Nephron (organoid): ENCODE measurements at regions not wholly inside any gene's neighbourhood (a gene's known extent, or its start where the extent isn't known, plus 50 kb on each side); places are given as distances from the start of the nearest gene placed in this dataset.
A peak's percentile ranks its signal among the peaks of the same experiment; 100 is the strongest.

ENCODE experiments used
- H3K27ac Mint-ChIP-seq, 3 experiments: 2 replicates each; pipeline ENCODE4 v1.8.0; 2020; ENCODE audit warnings: mixed read lengths in 3 of 3, mild to moderate bottlenecking in 2 of 3, moderate library complexity in 1 of 3
- H3K27me3 Mint-ChIP-seq: 2 replicates; pipeline ENCODE4 v1.8.0; 2021; ENCODE audit warnings: low read depth, mild to moderate bottlenecking, moderate library complexity, mixed read lengths
- H3K36me3 Mint-ChIP-seq: 2 replicates; pipeline ENCODE4 v1.8.0; 2020; ENCODE audit warnings: low read depth, mixed read lengths
- H3K4me1 Mint-ChIP-seq: 2 replicates; pipeline ENCODE4 v1.8.0; 2020; ENCODE audit warnings: mixed read lengths
- H3K4me3 Mint-ChIP-seq, 3 experiments: 2 replicates each; pipeline ENCODE4 v1.8.0; 2020; ENCODE audit warnings: mild to moderate bottlenecking in 3 of 3, mixed read lengths in 3 of 3, moderate library complexity in 2 of 3
- H3K9me3 Mint-ChIP-seq: 2 replicates; pipeline ENCODE4 v1.8.0; 2020; ENCODE audit warnings: mixed read lengths
- CTCF ChIP-seq, 3 experiments: fragments of 200-600 bp; sonication (generic); IDR thresholded peaks; one replicate each; pipeline ENCODE4 v1.5.0; 2021; ENCODE audit warnings: antibody characterized with exemption in 3 of 3; ENCODE audit not compliant: unreplicated experiment in 3 of 3

DNA sequence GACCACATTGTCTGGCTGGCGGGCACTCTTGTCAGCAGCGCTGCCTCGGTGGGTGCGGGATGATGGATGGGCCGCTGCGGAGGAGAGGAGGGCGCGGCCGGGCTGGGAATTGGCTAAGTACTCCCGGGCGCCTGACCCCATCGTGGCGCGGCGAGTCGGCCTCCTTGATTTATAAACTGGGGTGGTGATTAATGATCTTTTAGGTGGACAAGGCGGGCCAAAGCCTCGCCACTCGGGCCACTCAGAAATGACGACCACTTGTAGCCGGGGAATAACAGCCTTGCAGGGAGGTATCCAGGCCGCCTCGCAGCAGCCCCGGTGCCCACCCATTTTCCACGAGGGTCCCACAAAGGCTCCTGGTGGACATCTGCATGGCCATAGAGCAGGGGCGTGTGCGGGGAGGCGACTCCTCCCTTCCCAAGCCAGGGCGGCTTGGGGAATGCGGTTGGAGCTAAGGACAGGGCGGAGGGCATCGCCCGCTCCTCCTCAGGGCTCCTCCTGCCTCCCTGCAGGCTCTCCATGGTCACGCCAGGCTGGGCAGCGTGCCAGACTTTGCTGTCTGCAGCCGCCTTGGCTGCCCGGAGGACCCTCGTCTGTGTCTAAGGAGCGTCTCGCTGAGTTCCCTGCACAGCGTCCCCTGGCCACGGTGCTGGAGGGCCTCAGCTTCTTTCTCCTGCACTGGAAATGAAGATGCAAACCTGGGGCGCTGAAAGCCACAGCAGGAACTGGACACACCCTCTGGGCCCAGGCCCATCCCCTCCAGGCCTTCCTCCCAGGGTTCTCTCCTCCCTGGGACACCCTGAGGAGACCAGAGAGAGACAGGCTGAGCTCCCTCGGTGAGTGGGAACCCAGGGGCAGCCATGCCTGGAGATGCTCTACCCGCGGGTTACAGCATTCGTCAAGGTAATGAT lies 287.4 kb upstream of the IRX4 start:
- Mint-ChIP-seq H3K4me1 (peaks cover 44% of the 10 kb centered on the region), H3K4me3 (peak overlapping the region in 1 of 3 experiments; percentile 17), H3K9me3 (no peaks in the 10 kb centered on the region)

GRCh38 chr5:2169430-2169808 lies 286.7 kb upstream of the IRX4 start:
- peaks cover 90% of the 10 kb centered on the region for H3K27me3 Mint-ChIP-seq

More for the DNA sequence above, 287.4 kb upstream of the IRX4 start:
- Mint-ChIP-seq H3K27me3 (peaks cover 91% of the 10 kb centered on the region), H3K27ac (no peak overlapping the region), H3K36me3 (no peaks in the 10 kb centered on the region)
- peak in 2 of 3 experiments; percentile 21 to 23 for TF ChIP-seq CTCF (IDR thresholded peaks at IDR 0.05; ENCODE audit: unreplicated experiment in 3 of 3)

DNA sequence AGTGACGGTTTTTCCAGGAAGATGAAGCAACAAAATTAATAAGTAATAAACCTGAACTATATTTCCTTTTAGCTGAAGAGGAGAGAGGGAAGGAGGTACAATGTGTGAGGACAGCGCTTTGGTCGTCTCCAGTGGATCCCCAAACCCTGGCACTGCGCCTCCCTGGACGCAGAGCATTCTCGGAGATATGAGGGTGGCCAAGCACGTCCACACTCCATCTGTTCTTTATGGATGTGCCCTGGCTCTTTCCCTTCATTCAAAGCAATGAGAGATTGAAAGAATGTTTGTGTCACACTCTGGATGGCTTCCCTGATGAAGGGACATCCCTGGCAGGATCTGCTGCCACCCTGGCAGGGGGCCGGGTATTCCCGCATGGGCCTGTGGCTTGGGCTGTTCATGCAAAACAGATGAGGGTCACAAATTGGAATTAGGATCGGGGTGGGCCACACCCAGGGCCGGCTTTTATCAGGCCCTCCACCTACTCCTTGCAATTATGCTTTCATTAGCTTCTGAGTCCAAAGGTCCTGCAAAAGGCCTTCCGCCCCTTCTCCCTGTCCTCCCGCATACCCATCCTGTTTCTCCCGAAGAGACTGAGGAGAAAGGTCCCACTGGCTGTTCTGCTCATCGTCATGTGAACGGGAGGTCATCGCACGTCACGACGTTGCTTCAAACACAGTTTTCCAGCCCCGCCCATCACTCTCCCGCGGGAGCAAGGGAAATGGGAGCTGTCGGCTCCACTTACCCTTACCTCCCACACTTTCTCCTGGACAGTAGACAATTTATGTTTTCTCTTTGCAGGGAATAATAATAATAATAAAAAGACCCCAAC lies 286.1 kb upstream of the IRX4 start:
- Mint-ChIP-seq H3K36me3 (no peaks in the 10 kb centered on the region), H3K4me1 (peaks cover 35% of the 10 kb centered on the region), H3K4me3 (peak overlapping the region in 1 of 3 experiments; percentile 28), H3K27me3 (peaks cover 93% of the 10 kb centered on the region), H3K27ac (no peak overlapping the region), H3K9me3 (no peaks in the 10 kb centered on the region)
- no peak for TF ChIP-seq CTCF (IDR thresholded peaks at IDR 0.05; ENCODE audit: unreplicated experiment in 3 of 3)

More at GRCh38 chr5:2169430-2169808, 286.7 kb upstream of the IRX4 start:
- Mint-ChIP-seq H3K4me3 (peak overlapping the region in 1 of 3 experiments; percentile 17), H3K4me1 (peaks cover 40% of the 10 kb centered on the region), H3K9me3 (no peaks in the 10 kb centered on the region), H3K27ac (no peak overlapping the region), H3K36me3 (no peaks in the 10 kb centered on the region)
- no peak for TF ChIP-seq CTCF (IDR thresholded peaks at IDR 0.05; ENCODE audit: unreplicated experiment in 3 of 3)

- Mint-ChIP-seq H3K27me3 (peaks cover 87% of the 10 kb centered on the region), H3K9me3 (no peaks in the 10 kb centered on the region), H3K27ac (no peak overlapping the region), H3K4me3 (no peak overlapping the region), H3K4me1 (peaks cover 24% of the 10 kb centered on the region), H3K36me3 (no peaks in the 10 kb centered on the region)
- TF ChIP-seq CTCF (IDR thresholded peaks at IDR 0.05; ENCODE audit: unreplicated experiment in 3 of 3) = no peak
Observed at GRCh38 chr5:2167671-2168070, 284.9 kb upstream of the IRX4 start.

DNA sequence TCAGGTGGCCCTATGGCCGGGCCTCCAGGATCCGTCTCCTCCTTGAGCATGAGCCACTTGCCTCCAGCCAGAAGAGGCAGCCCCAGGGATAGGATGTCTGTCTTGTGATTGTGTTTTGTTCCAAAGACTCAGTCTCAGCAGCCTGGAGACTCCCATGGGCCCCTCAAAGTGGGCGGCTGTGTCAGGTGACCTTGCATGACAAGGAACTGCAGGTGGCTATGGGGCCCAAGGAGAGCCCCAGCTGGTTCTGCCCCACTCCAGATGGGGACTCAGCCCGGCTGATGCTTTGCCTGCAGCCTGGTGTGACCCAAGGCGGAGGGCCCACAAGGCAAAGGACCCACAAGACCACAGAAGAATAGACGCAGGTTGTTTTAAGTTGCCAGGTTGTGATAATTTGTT lies 284.3 kb upstream of the IRX4 start:
- Mint-ChIP-seq H3K27ac (no peak overlapping the region), H3K9me3 (no peaks in the 10 kb centered on the region), H3K36me3 (no peaks in the 10 kb centered on the region), H3K4me3 (no peak overlapping the region), H3K27me3 (peaks cover 80% of the 10 kb centered on the region), H3K4me1 (peaks cover 21% of the 10 kb centered on the region)
- TF ChIP-seq CTCF (IDR thresholded peaks at IDR 0.05; ENCODE audit: unreplicated experiment in 3 of 3) = no peak
